K562 (cell line): ENCODE measurements at regions not wholly inside any gene's neighbourhood (a gene's known extent, or its start where the extent isn't known, plus 50 kb on each side); places are given as distances from the start of the nearest gene placed in this dataset.
"Not testable (repeated sequence)": the region's sequence is repeated elsewhere in the genome, so short reads cannot be mapped to it uniquely, and the experiment has no call there.

Source experiments
- ATAC-seq: fragments of 200-7000 bp; cut with Tn5 transposase; 3 replicates; pipeline ENCODE4 v1.9.1; 2020; ENCODE audit warnings: moderate library complexity
- BruUV-seq: library from RNA; stranded (reverse); fragments of 400-500 nt; replicated peaks from 2 replicates; lab custom pipeline; 2021; lab: Mats Ljungman, UMichigan
- CTCF ChIA-PET: fragments of 300-600 bp; formaldehyde crosslinking; extraction: SDS; loops from one replicate; lab custom pipeline; 2021; ENCODE audit warnings: low intra/inter-chr PET ratio; lab: Yijun Ruan, JAX
- POLR2A ChIA-PET: fragments of 300-600, 350-650 bp; sonication (Branson Sonifier 250); formaldehyde crosslinking; extraction: SDS; loops from one replicate; lab custom pipeline; 2021; ENCODE audit warnings: antibody characterized with exemption, inconsistent platforms; lab: Yijun Ruan, JAX
- DNase-seq, 4 experiments: peaks; one replicate each; pipeline versions ENCODE4 v3.0.0 to v3.0.0-alpha.2; 2011 to 2018; ENCODE audit warnings: low spot score in 3 of 4, mixed read lengths in 3 of 4; ENCODE audit errors: extremely low read depth in 1 of 4
- FAIRE-seq: peaks from 2 replicates; lab custom pipeline; 2011; peaks lifted over from hg19 to GRCh38; lab: Jason Lieb, UNC
- H2AFZ ChIP-seq: 2 replicates; pipeline ENCODE4 v1.6.0; 2011; ENCODE audit warnings: low read depth, low read length, control low read depth, inconsistent platforms
- H3K27ac ChIP-seq: fragments of 200-600 bp; 3 replicates; pipeline ENCODE4 v1.8.0; 2011; ENCODE audit warnings: low read depth, mild to moderate bottlenecking, control low read depth, inconsistent platforms, low read length, moderate library complexity, mixed read lengths; ENCODE audit errors: extremely low read depth
- H3K27me3 ChIP-seq, 2 experiments: fragments of 300-600 bp in 1 of 2; 2 replicates in 1 of 2; 3 replicates in 1 of 2; pipeline versions ENCODE4 v1.6.0 to v1.8.0; 2011; ENCODE audit warnings: inconsistent platforms in 2 of 2, low read length in 2 of 2, mild to moderate bottlenecking in 1 of 2, mixed read lengths in 1 of 2, moderate library complexity in 1 of 2; ENCODE audit not compliant: control insufficient read depth in 2 of 2, insufficient read depth in 2 of 2
- H3K36me3 ChIP-seq: fragments of 300-600 bp; 3 replicates; pipeline ENCODE4 v1.8.0; 2011; ENCODE audit warnings: mild to moderate bottlenecking, low read length, inconsistent platforms; ENCODE audit not compliant: control insufficient read depth, insufficient read depth
- H3K4me1 ChIP-seq, 2 experiments: fragments of 200-600 bp in 1 of 2; replicated peaks in 1 of 2; 2 replicates in 1 of 2; 3 replicates in 1 of 2; pipeline versions ENCODE4 v1.5.1 to v1.8.0; 2011; ENCODE audit warnings: inconsistent platforms in 2 of 2, low read length in 2 of 2, mild to moderate bottlenecking in 1 of 2, mixed read lengths in 1 of 2, moderate library complexity in 1 of 2; ENCODE audit not compliant: control insufficient read depth in 2 of 2, insufficient read depth in 2 of 2
- H3K4me2 ChIP-seq: 2 replicates; pipeline ENCODE4 v1.6.1; 2011; ENCODE audit warnings: low read length, control low read depth, inconsistent platforms, mixed read lengths; ENCODE audit not compliant: insufficient read depth
- H3K4me3 ChIP-seq: fragments of 200-600 bp; sonication (generic), shearing (Covaris generic); 2 replicates; pipeline ENCODE4 v1.5.1; 2016; ENCODE audit warnings: control low read depth, inconsistent platforms
- H3K79me2 ChIP-seq: fragments of 200-600 bp; 3 replicates; pipeline ENCODE4 v1.8.0; 2011; ENCODE audit warnings: low read length, inconsistent platforms; ENCODE audit not compliant: control insufficient read depth, insufficient read depth
- H3K9ac ChIP-seq, 2 experiments: 2 replicates each; pipeline versions ENCODE4 v1.6.0 to v1.6.1; 2011; ENCODE audit warnings: low read depth in 2 of 2, low read length in 2 of 2, control low read depth in 1 of 2, inconsistent platforms in 1 of 2, mild to moderate bottlenecking in 1 of 2, mixed read lengths in 1 of 2; ENCODE audit not compliant: insufficient read depth in 1 of 2
- H3K9me1 ChIP-seq: one replicate; pipeline ENCODE4 v1.6.0; 2011; ENCODE audit warnings: inconsistent platforms, mild to moderate bottlenecking, low read length, moderate library complexity; ENCODE audit not compliant: control insufficient read depth, insufficient read depth
- H3K9me3 ChIP-seq: replicated peaks from 2 replicates; pipeline ENCODE4 v1.5.1; 2011; ENCODE audit warnings: low read depth, low read length, inconsistent platforms; ENCODE audit not compliant: control insufficient read depth, insufficient read depth
- H4K20me1 ChIP-seq: replicated peaks from 2 replicates; pipeline ENCODE4 v1.6.1; 2011; ENCODE audit warnings: low read length, inconsistent platforms, mixed read lengths; ENCODE audit not compliant: control insufficient read depth, insufficient read depth
- CBFA2T3 ChIP-seq: fragments of 450-650 bp; IDR thresholded peaks from 2 replicates; pipeline ENCODE4 v1.6.1; 2017
- MAZ ChIP-seq, 2 experiments: fragments of 450-650 bp in 1 of 2; sonication (generic) in 1 of 2; formaldehyde crosslinking; IDR thresholded peaks in 1 of 2; conservative IDR thresholded peaks in 1 of 2; 2 replicates each; pipeline versions ENCODE4 v1.4.0 to v1.5.0; 2020; ENCODE audit warnings: mild to moderate bottlenecking in 1 of 2, missing genetic modification reagents in 1 of 2
- RUNX1 ChIP-seq: sonication (generic); IDR thresholded peaks from 2 replicates; pipeline ENCODE4 v1.6.1; 2016; ENCODE audit warnings: antibody characterized with exemption, low read depth
- ZMIZ1 ChIP-seq, 2 experiments: fragments of 150-350 bp in 1 of 2; IDR thresholded peaks; 2 replicates each; pipeline ENCODE4 v1.6.1; 2012 to 2016; ENCODE audit warnings: low read depth in 2 of 2, low read length in 2 of 2, mild to moderate bottlenecking in 1 of 2, moderate library complexity in 1 of 2
- WGBS: fragments of 100-300 bp; shearing (Covaris generic); methylation state at CpG from one replicate; pipeline ENCODE4 v1.1.6; 2016; ENCODE audit warnings: low coverage, mixed read lengths; ENCODE audit not compliant: insufficient coverage; ENCODE audit errors: missing lambda C conversion rate; 5-methylcytosine and 5-hydroxymethylcytosine counted together
- in situ Hi-C: fragments of 300-500 bp; cut with MboI; formaldehyde crosslinking; loops from 4 replicates; pipeline ENCODE4 v1.15.0; 2018; ENCODE audit warnings: inconsistent platforms, mixed read lengths
- intact Hi-C: fragments of 100-400 bp; cut with micrococcal nuclease; formaldehyde crosslinking; loops from 2 replicates; pipeline ENCODE4 v1.14.2; 2022

- TF ChIP-seq MAZ (CRISPR knock-in tag; conservative IDR thresholded peaks at IDR 0.05 in 1 of 2, IDR thresholded peaks at IDR 0.05 in 1 of 2), result no peak
- no peak for TF ChIP-seq CBFA2T3
- TF ChIP-seq RUNX1, result no peak
- TF ChIP-seq ZMIZ1 (IDR thresholded peaks at IDR 0.05; ENCODE audit: low read depth in 2 of 2, low read length in 2 of 2), result no peak
Observed at GRCh38 chr2:123670286-123670685, 354.8 kb upstream of the CNTNAP5 start (continued).

- ATAC-seq, H3K4me1 ChIP-seq, H3K27me3 ChIP-seq, H3K9me1 ChIP-seq, H3K27ac ChIP-seq, H3K36me3 ChIP-seq, DNase-seq, H3K9me3 ChIP-seq, H3K79me2 ChIP-seq, H3K9ac ChIP-seq, H3K4me3 ChIP-seq, in situ Hi-C loops, BruUV-seq, FAIRE-seq, H2AFZ ChIP-seq, POLR2A ChIA-PET, intact Hi-C loops, H4K20me1 ChIP-seq, H3K4me2 ChIP-seq, CTCF ChIA-PET: not testable (repeated sequence)
- 8% methylated on average over 19 of the region's 23 CpGs for WGBS
Observed at GRCh38 chr2:123683797-123684196, 341.3 kb upstream of the CNTNAP5 start.
